ENCODE measurements at regions not wholly inside any gene's neighbourhood (a gene's known extent, or its start where the extent isn't known, plus 50 kb on each side); places are given as distances from the start of the nearest gene placed in this dataset.

DNA sequence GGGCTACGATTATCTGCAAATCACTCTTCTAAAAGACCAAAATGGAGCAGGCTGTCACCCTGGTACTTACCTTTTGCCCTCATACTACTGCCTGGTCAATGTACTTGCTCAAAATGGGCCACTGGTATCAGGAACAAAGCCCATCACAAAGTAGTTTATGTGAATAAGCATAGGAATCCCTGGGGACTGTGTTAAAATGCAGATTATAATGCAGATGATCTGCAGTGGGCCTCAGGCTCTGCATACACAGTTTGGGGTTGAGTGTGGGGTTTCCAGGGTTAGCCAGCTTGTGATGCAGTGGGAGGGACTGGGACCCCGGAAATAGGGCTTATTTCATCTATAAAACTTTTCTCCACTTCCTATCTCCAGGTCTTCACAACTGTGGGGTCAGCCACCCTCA is 173.1 kb downstream of the HSD17B3 start:
- DNase-seq (no peak), ATAC-seq (no peak)
- Histone ChIP-seq H3K27me3 (ENCODE audit: control insufficient read depth in 2 of 2, insufficient read depth in 2 of 2, low read length in 2 of 2) (no peaks in the 10 kb centered on the region), H3K36me3 (ENCODE audit: control insufficient read depth in 2 of 3, insufficient read depth in 3 of 3, low read length in 3 of 3) (no peaks in the 10 kb centered on the region), H3K9me3 (ENCODE audit: control insufficient read depth in 2 of 3, low read length in 3 of 3) (no peaks in the 10 kb centered on the region), H3K27ac (ENCODE audit: low read depth, low read length) (no peak overlapping the region), H3K4me1 (ENCODE audit: control insufficient read depth in 2 of 2, insufficient read depth in 2 of 2, low read length in 2 of 2) (no peaks in the 10 kb centered on the region), H3K4me3 (ENCODE audit: low read length) (no peak overlapping the region)
- CTCF ChIA-PET: no interaction called here
- intact Hi-C loops (cut with micrococcal nuclease): no loop called here
- Mint-ChIP-seq H3K27ac (no peak overlapping the region), H3K4me1 (peaks cover 0 to 2% (median 0%) of the 10 kb centered on the region in 7 donors), H3K36me3 (peaks cover 0 to 5% (median 4%) of the 10 kb centered on the region in 5 donors), H3K27me3 (peaks cover 0 to 21% (median 4%) of the 10 kb centered on the region in 5 donors), H3K9me3 (peaks cover 4 to 14% (median 7%) of the 10 kb centered on the region in 11 donors), H3K4me3 (no peak overlapping the region)
- POLR2A ChIA-PET: no interaction called here

DNA sequence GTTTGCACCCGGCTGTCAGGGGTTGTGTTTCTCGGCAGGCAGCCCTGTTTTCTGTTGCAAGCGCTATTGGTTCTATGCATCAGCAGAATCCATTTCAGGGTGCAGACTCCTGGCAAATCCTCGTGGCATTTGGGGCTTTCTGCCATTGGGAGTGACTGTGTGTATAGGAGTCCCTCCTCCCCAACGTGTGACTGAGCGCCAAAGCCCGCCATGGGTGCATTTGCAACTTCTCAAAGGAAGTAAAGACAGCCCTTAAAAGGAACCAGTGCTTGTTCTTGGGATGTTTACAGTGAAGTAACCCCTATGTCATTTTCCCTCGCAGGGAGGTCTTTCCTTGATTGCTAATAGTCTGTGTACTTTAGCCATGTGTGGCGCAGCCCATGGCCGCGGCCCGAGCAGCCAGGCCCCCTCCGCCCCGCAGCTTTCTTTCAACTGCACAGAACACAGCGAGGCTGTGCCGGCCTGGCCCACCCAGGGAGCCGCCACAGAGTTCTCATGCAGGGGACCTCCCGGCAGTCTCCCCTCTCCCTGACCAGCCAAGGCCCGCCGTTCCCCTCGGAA is 175.6 kb downstream of the HSD17B3 start:
- POLR2A ChIA-PET: no interaction called here
- Mint-ChIP-seq H3K36me3 (no peaks in the 10 kb centered on the region), H3K4me1 (peaks cover 0 to 5% (median 0%) of the 10 kb centered on the region in 7 donors), H3K27me3 (peaks cover 0 to 12% (median 4%) of the 10 kb centered on the region in 5 donors), H3K9me3 (peaks cover 0 to 4% (median 0%) of the 10 kb centered on the region in 11 donors), H3K4me3 (no peak overlapping the region), H3K27ac (no peak overlapping the region)
- Histone ChIP-seq H3K27me3 (ENCODE audit: control insufficient read depth in 2 of 2, insufficient read depth in 2 of 2, low read length in 2 of 2) (no peaks in the 10 kb centered on the region), H3K27ac (ENCODE audit: low read depth, low read length) (no peak overlapping the region), H3K9me3 (ENCODE audit: control insufficient read depth in 2 of 3, low read length in 3 of 3) (no peaks in the 10 kb centered on the region), H3K36me3 (ENCODE audit: control insufficient read depth in 2 of 3, insufficient read depth in 3 of 3, low read length in 3 of 3) (no peaks in the 10 kb centered on the region), H3K4me1 (ENCODE audit: control insufficient read depth in 2 of 2, insufficient read depth in 2 of 2, low read length in 2 of 2) (no peaks in the 10 kb centered on the region), H3K4me3 (ENCODE audit: low read length) (no peak overlapping the region)
- DNase-seq (no peak), ATAC-seq (no peak)
- CTCF ChIA-PET: no interaction called here
- intact Hi-C loops (cut with micrococcal nuclease): no loop called here

DNA sequence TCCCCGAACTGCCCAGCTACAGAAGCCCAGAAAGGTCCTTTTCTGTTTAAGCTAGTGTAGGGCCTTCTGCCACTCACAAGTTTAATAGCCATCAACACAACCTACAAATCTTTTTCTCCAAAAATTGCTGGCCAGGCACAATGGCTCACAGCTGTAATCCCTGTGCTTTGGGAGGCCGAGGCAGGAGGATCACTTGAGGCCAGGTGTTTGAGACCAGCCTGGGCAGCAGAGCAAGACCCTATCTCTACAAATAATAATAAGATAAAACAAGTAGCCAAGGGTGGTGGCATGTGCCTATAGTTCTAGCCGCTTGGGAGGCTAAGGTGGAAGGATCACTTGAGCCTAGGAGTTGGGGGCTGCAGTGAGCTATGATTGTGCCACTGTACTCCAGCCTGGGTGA is 176.4 kb downstream of the HSD17B3 start:
- ChIA-PET POLR2A (no interaction called here), CTCF (no interaction called here)
- DNase-seq (no peak), ATAC-seq (no peak)
- H3K4me1 ChIP-seq (ENCODE audit: control insufficient read depth in 2 of 2, insufficient read depth in 2 of 2, low read length in 2 of 2): peaks cover 0 to 5% of the 10 kb centered on the region in 2 donors
- Mint-ChIP-seq H3K9me3 (peaks cover 0 to 3% (median 0%) of the 10 kb centered on the region in 11 donors), H3K4me1 (peaks cover 0 to 11% (median 0%) of the 10 kb centered on the region in 7 donors), H3K4me3 (no peak overlapping the region), H3K36me3 (peaks cover 0 to 1% (median 0%) of the 10 kb centered on the region in 5 donors), H3K27ac (no peak overlapping the region), H3K27me3 (peaks cover 0 to 13% (median 2%) of the 10 kb centered on the region in 5 donors)
- H3K36me3 ChIP-seq (ENCODE audit: control insufficient read depth in 2 of 3, insufficient read depth in 3 of 3, low read length in 3 of 3): no peaks in the 10 kb centered on the region
- no peak overlapping the region for H3K27ac ChIP-seq (ENCODE audit: low read depth, low read length)
- H3K9me3 ChIP-seq (ENCODE audit: control insufficient read depth in 2 of 3, low read length in 3 of 3): no peaks in the 10 kb centered on the region
- intact Hi-C loops (cut with micrococcal nuclease): no loop called here
- no peaks in the 10 kb centered on the region for H3K27me3 ChIP-seq (ENCODE audit: control insufficient read depth in 2 of 2, insufficient read depth in 2 of 2, low read length in 2 of 2)
- no peak overlapping the region for H3K4me3 ChIP-seq (ENCODE audit: low read length)

DNA sequence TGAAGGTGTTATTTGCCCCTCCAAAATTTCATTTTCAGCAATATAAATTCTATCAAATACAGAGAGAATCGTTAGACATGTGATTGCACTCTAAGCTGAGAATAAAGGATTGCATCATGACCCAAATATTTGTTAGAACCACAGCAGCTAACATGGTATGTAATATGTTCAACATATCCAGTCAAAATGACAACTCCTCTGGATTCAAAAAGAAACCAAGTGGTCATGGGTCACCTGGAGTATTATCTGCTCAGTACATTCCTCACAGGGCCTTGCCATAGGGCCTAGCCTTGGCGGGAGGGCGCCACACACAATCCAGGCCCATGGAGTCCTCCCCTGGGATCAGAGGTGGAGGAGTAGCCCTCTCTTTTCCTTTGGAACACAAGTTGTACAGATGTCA is 179.2 kb downstream of the HSD17B3 start:
- Mint-ChIP-seq H3K27ac (no peak overlapping the region), H3K4me1 (peaks cover 0 to 17% (median 0%) of the 10 kb centered on the region in 7 donors), H3K36me3 (peaks cover 0 to 4% (median 0%) of the 10 kb centered on the region in 5 donors), H3K27me3 (peaks cover 2 to 18% (median 13%) of the 10 kb centered on the region in 5 donors), H3K4me3 (no peak overlapping the region), H3K9me3 (peaks cover 0 to 20% (median 6%) of the 10 kb centered on the region in 11 donors)
- intact Hi-C loops (cut with micrococcal nuclease): no loop called here
- ATAC-seq (no peak), DNase-seq (no peak)
- no peak overlapping the region for H3K27ac ChIP-seq (ENCODE audit: low read depth, low read length)
- no peaks in the 10 kb centered on the region for H3K27me3 ChIP-seq (ENCODE audit: control insufficient read depth in 2 of 2, insufficient read depth in 2 of 2, low read length in 2 of 2)
- POLR2A ChIA-PET: no interaction called here
- H3K9me3 ChIP-seq (ENCODE audit: control insufficient read depth in 2 of 3, low read length in 3 of 3): no peaks in the 10 kb centered on the region
- H3K4me1 ChIP-seq (ENCODE audit: control insufficient read depth in 2 of 2, insufficient read depth in 2 of 2, low read length in 2 of 2): peaks cover 0 to 6% of the 10 kb centered on the region in 2 donors
- H3K36me3 ChIP-seq (ENCODE audit: control insufficient read depth in 2 of 3, insufficient read depth in 3 of 3, low read length in 3 of 3): no peaks in the 10 kb centered on the region
- no peak overlapping the region for H3K4me3 ChIP-seq (ENCODE audit: low read length)
- CTCF ChIA-PET: no interaction called here

DNA sequence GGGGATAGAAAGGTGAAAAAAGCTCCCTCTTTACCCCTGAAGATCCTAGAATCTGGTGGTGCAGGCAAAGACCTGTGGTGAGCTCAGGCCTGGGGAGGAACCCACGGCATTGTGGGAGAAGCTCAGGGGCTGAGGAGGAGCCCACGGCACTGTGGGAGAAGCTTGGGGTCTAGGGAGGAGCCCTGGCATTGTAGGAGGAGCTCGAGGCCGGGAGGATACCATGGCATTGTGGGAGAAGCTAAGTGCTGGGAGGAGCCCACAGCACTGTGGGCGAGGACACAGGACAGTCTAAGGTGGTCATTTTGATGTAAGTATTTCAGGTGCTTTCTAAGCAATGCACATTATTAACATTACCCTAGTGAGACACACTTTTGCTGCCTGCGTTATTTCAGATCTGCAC is 179.7 kb downstream of the HSD17B3 start:
- Histone ChIP-seq H3K4me1 (ENCODE audit: control insufficient read depth in 2 of 2, insufficient read depth in 2 of 2, low read length in 2 of 2) (peaks cover 0 to 6% of the 10 kb centered on the region in 2 donors), H3K27ac (ENCODE audit: low read depth, low read length) (no peak overlapping the region), H3K4me3 (ENCODE audit: low read length) (no peak overlapping the region), H3K27me3 (ENCODE audit: control insufficient read depth in 2 of 2, insufficient read depth in 2 of 2, low read length in 2 of 2) (no peaks in the 10 kb centered on the region), H3K36me3 (ENCODE audit: control insufficient read depth in 2 of 3, insufficient read depth in 3 of 3, low read length in 3 of 3) (no peaks in the 10 kb centered on the region), H3K9me3 (ENCODE audit: control insufficient read depth in 2 of 3, low read length in 3 of 3) (no peaks in the 10 kb centered on the region)
- Mint-ChIP-seq H3K9me3 (peaks cover 0 to 23% (median 6%) of the 10 kb centered on the region in 11 donors), H3K36me3 (peaks cover 0 to 4% (median 0%) of the 10 kb centered on the region in 5 donors), H3K27me3 (peaks cover 6 to 18% (median 14%) of the 10 kb centered on the region in 5 donors), H3K27ac (peak overlapping the region in 1 of 9 donors; percentile 65), H3K4me3 (no peak overlapping the region), H3K4me1 (peaks cover 0 to 22% (median 0%) of the 10 kb centered on the region in 7 donors)
- ATAC-seq (no peak), DNase-seq (no peak)
- POLR2A ChIA-PET: no interaction called here
- intact Hi-C loops (cut with micrococcal nuclease): no loop called here
- CTCF ChIA-PET: no interaction called here

DNA sequence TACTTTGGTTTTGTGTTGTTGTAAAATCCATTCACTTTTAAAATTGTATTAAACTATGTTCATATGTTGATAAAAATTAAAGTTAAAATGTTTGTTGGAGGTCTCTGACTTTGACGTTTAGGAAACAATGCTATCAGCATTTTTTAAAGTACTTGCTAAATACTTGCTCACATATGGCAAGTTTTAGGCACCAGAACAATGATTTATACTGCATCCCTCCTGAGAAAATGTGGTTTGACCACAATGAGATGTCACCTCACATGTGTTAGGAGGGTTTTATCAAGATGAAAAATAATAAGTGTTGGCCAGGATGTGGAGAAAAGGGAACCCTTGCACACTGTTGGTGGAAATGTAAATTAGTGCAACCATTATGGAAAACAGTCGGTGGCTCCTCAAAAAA is 180.8 kb downstream of the HSD17B3 start:
- CTCF ChIA-PET: no interaction called here
- H3K9me3 ChIP-seq (ENCODE audit: control insufficient read depth in 2 of 3, low read length in 3 of 3): no peaks in the 10 kb centered on the region
- H3K36me3 ChIP-seq (ENCODE audit: control insufficient read depth in 2 of 3, insufficient read depth in 3 of 3, low read length in 3 of 3): no peaks in the 10 kb centered on the region

More for the DNA sequence above, 180.8 kb downstream of the HSD17B3 start:
- peaks cover 13 to 18% (median 15%) of the 10 kb centered on the region in 5 donors for H3K27me3 Mint-ChIP-seq
- DNase-seq (no peak), ATAC-seq (no peak)
- H3K9me3 Mint-ChIP-seq: peaks cover 0 to 23% (median 6%) of the 10 kb centered on the region in 11 donors
- Histone ChIP-seq H3K27ac (ENCODE audit: low read depth, low read length) (no peak overlapping the region), H3K4me1 (ENCODE audit: control insufficient read depth in 2 of 2, insufficient read depth in 2 of 2, low read length in 2 of 2) (peaks cover 0 to 6% of the 10 kb centered on the region in 2 donors), H3K27me3 (ENCODE audit: control insufficient read depth in 2 of 2, insufficient read depth in 2 of 2, low read length in 2 of 2) (no peaks in the 10 kb centered on the region), H3K4me3 (ENCODE audit: low read length) (no peak overlapping the region)
- peaks cover 0 to 27% (median 0%) of the 10 kb centered on the region in 7 donors for H3K4me1 Mint-ChIP-seq
- peaks cover 0 to 4% (median 0%) of the 10 kb centered on the region in 5 donors for H3K36me3 Mint-ChIP-seq
- POLR2A ChIA-PET: no interaction called here
- intact Hi-C loops (cut with micrococcal nuclease): no loop called here
- no peak overlapping the region for H3K4me3 Mint-ChIP-seq
- no peak overlapping the region for H3K27ac Mint-ChIP-seq

Data from naive thymus-derived CD4-positive, alpha-beta T cell (primary cell).